ENCODE measurements at regions not wholly inside any gene's neighbourhood (a gene's known extent, or its start where the extent isn't known, plus 50 kb on each side); places are given as distances from the start of the nearest gene placed in this dataset.

- TF ChIP-seq TCF12 (IDR thresholded peaks at IDR 0.05; ENCODE audit: low read depth) (no peak), YY1 (IDR thresholded peaks at IDR 0.05; ENCODE audit: low read depth) (no peak), TEAD4 (IDR thresholded peaks at IDR 0.05) (no peak), TAF1 (IDR thresholded peaks at IDR 0.05; ENCODE audit: low read depth) (no peak), CREB1 (IDR thresholded peaks at IDR 0.05; ENCODE audit: low read depth) (no peak), CEBPB (IDR thresholded peaks at IDR 0.05) (no peak), EGR1 (IDR thresholded peaks at IDR 0.05) (no peak)
- TF ChIP-seq, protein P1, sequence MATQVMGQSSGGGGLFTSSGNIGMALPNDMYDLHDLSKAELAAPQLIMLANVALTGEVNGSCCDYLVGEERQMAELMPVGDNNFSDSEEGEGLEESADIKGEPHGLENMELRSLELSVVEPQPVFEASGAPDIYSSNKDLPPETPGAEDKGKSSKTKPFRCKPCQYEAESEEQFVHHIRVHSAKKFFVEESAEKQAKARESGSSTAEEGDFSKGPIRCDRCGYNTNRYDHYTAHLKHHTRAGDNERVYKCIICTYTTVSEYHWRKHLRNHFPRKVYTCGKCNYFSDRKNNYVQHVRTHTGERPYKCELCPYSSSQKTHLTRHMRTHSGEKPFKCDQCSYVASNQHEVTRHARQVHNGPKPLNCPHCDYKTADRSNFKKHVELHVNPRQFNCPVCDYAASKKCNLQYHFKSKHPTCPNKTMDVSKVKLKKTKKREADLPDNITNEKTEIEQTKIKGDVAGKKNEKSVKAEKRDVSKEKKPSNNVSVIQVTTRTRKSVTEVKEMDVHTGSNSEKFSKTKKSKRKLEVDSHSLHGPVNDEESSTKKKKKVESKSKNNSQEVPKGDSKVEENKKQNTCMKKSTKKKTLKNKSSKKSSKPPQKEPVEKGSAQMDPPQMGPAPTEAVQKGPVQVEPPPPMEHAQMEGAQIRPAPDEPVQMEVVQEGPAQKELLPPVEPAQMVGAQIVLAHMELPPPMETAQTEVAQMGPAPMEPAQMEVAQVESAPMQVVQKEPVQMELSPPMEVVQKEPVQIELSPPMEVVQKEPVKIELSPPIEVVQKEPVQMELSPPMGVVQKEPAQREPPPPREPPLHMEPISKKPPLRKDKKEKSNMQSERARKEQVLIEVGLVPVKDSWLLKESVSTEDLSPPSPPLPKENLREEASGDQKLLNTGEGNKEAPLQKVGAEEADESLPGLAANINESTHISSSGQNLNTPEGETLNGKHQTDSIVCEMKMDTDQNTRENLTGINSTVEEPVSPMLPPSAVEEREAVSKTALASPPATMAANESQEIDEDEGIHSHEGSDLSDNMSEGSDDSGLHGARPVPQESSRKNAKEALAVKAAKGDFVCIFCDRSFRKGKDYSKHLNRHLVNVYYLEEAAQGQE (IDR thresholded peaks at IDR 0.05; ENCODE audit: low read depth), result no peak
Measured at GRCh38 chr5:5675511-5675910, 253.0 kb downstream of the ICE1 start.
